ENCODE measurements at regions not wholly inside any gene's neighbourhood (a gene's known extent, or its start where the extent isn't known, plus 50 kb on each side); places are given as distances from the start of the nearest gene placed in this dataset.

- TF ChIP-seq EZH2phosphoT487 (IDR thresholded peaks at IDR 0.05; ENCODE audit: borderline replicate concordance) (no peak), SRF (IDR thresholded peaks at IDR 0.05; ENCODE audit: low read depth) (no peak), SIN3A (IDR thresholded peaks at IDR 0.05; ENCODE audit: low read depth) (no peak), POLR2A (IDR thresholded peaks at IDR 0.05; ENCODE audit: borderline replicate concordance, extremely low read depth, insufficient read depth, insufficient read length) (no peak), ATF3 (IDR thresholded peaks at IDR 0.05) (no peak), EGR1 (IDR thresholded peaks at IDR 0.05; ENCODE audit: low read depth) (no peak), CTCF (IDR thresholded peaks at IDR 0.05 in 2 of 3, conservative IDR thresholded peaks at IDR 0.05 in 1 of 3; ENCODE audit: borderline replicate concordance in 1 of 3, insufficient read depth in 1 of 3, low read depth in 2 of 3, low read length in 2 of 3) (no peak), SP1 (IDR thresholded peaks at IDR 0.05; ENCODE audit: low read depth) (no peak), POLR2AphosphoS5 (IDR thresholded peaks at IDR 0.05; ENCODE audit: low read depth, low read length) (no peak), RAD21 (IDR thresholded peaks at IDR 0.05; ENCODE audit: low read depth) (no peak)
These were observed 277.8 kb upstream of the CYRIA start (continued) for GRCh38 chr2:16943279-16943958.

- Histone ChIP-seq H3K9me3 (ENCODE audit: control insufficient read depth in 1 of 2, insufficient read depth in 1 of 2, low read depth in 1 of 2, low read length in 2 of 2) (no peaks in the 10 kb centered on the region), H4K20me1 (ENCODE audit: insufficient read depth) (no peaks in the 10 kb centered on the region), H3K36me3 (ENCODE audit: control insufficient read depth in 1 of 2, insufficient read depth in 2 of 2, low read length in 2 of 2) (no peaks in the 10 kb centered on the region), H3K4me2 (ENCODE audit: low read length) (no peak overlapping the region), H3K9me2 (ENCODE audit: insufficient read depth) (no peaks in the 10 kb centered on the region), H3K27me3 (ENCODE audit: insufficient read depth, low read length) (no peaks in the 10 kb centered on the region), H3K9ac (ENCODE audit: low read length) (no peak overlapping the region), H3K79me2 (ENCODE audit: insufficient read depth, low read length) (no peaks in the 10 kb centered on the region), H3K4me3 (replicated peaks in 1 of 2; ENCODE audit: low read depth in 1 of 2, low read length in 2 of 2) (no peak overlapping the region), H3K27ac (ENCODE audit: low read depth, low read length) (no peak overlapping the region), H2AFZ (ENCODE audit: low read depth, low read length, poor library complexity, severe bottlenecking) (no peak overlapping the region), H3K4me1 (ENCODE audit: control insufficient read depth in 1 of 2, insufficient read depth in 2 of 2, low read length in 2 of 2) (no peaks in the 10 kb centered on the region)
- DNase-seq (ENCODE audit: low read depth, low spot score) (no peak), ATAC-seq (no peak)
- BruUV-seq (replicated peaks), result no TSS peak
- ChIA-PET CTCF (no interaction called here), RAD21 (ENCODE audit: low non-redundant PET in 1 of 2, low total read pairs in 2 of 2, uncharacterized antibody in 2 of 2, unreplicated experiment in 2 of 2) (interaction anchor here in 1 of 2 experiments (0.7 kb wide), 1 partner anchor 718 kb away, joined by 3 read pairs; no protein-coding TSS in a partner anchor), POLR2A (no interaction called here)
- intact Hi-C loops (cut with micrococcal nuclease), result no loop called here
- no peak for TF ChIP-seq FOSL1 (IDR thresholded peaks at IDR 0.05; ENCODE audit: low read depth)
- no peak for TF ChIP-seq JUND (IDR thresholded peaks at IDR 0.05)
- no peak for TF ChIP-seq EZH2 (IDR thresholded peaks at IDR 0.05)
- no peak for TF ChIP-seq ZFX (IDR thresholded peaks at IDR 0.05)
- TF ChIP-seq YY1 (IDR thresholded peaks at IDR 0.05; ENCODE audit: extremely low read depth, insufficient replicate concordance, low read depth, low read length), result no peak
- no peak for TF ChIP-seq ELF1 (IDR thresholded peaks at IDR 0.05; ENCODE audit: borderline replicate concordance, low read depth)
- no peak for TF ChIP-seq RAD21 (IDR thresholded peaks at IDR 0.05; ENCODE audit: low read depth)
- no peak for TF ChIP-seq POLR2AphosphoS5 (IDR thresholded peaks at IDR 0.05; ENCODE audit: low read depth, low read length)
- no peak for TF ChIP-seq MAX (IDR thresholded peaks at IDR 0.05)
- TF ChIP-seq REST (IDR thresholded peaks at IDR 0.05; ENCODE audit: low read depth), result no peak
- TF ChIP-seq POLR2A (IDR thresholded peaks at IDR 0.05; ENCODE audit: borderline replicate concordance, extremely low read depth, insufficient read depth, insufficient read length), result no peak
- TF ChIP-seq ATF3 (IDR thresholded peaks at IDR 0.05), result no peak
- TF ChIP-seq SRF (IDR thresholded peaks at IDR 0.05; ENCODE audit: low read depth), result no peak
These were observed 274.6 kb upstream of the CYRIA start for GRCh38 chr2:16940214-16940613.

Data from HCT116 (cell line).